C4-2B (cell line): ENCODE measurements at regions not wholly inside any gene's neighbourhood (a gene's known extent, or its start where the extent isn't known, plus 50 kb on each side); places are given as distances from the start of the nearest gene placed in this dataset.

Experiments used
- ZFX ChIP-seq: fragments of 450-650 bp; IDR thresholded peaks from 2 replicates; pipeline ENCODE4 v1.6.1; 2017
- TF ChIP-seq, protein P1 (sequence below): fragments of 450-650 bp; conservative IDR thresholded peaks from 2 replicates; pipeline ENCODE4 v1.5.1; 2017; ENCODE audit warnings: mild to moderate bottlenecking

DNA sequence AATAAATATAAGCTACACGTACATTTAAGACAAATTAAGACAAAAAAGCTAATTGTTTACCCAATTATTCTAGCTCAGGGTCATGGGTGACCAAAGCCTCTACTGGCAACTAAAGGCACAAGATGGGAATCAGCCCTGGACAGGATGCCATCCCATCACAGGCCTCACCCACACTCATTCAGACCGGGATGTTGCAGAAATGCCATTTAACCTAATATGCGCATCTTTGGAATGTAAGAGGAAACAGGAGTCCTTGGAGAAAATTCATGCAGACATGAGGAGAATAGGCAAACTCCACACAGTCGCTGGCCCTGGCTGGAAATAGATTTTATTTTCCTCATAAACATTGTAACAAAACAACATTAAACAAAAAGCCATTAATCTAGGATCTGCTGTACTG is 2003.8 kb upstream of the CDH9 start:
- TF ChIP-seq, protein P1, sequence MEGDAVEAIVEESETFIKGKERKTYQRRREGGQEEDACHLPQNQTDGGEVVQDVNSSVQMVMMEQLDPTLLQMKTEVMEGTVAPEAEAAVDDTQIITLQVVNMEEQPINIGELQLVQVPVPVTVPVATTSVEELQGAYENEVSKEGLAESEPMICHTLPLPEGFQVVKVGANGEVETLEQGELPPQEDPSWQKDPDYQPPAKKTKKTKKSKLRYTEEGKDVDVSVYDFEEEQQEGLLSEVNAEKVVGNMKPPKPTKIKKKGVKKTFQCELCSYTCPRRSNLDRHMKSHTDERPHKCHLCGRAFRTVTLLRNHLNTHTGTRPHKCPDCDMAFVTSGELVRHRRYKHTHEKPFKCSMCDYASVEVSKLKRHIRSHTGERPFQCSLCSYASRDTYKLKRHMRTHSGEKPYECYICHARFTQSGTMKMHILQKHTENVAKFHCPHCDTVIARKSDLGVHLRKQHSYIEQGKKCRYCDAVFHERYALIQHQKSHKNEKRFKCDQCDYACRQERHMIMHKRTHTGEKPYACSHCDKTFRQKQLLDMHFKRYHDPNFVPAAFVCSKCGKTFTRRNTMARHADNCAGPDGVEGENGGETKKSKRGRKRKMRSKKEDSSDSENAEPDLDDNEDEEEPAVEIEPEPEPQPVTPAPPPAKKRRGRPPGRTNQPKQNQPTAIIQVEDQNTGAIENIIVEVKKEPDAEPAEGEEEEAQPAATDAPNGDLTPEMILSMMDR, result no peak
- TF ChIP-seq ZFX, result no peak
